Lower leg skin (tissue), 4 donors: ENCODE measurements at regions not wholly inside any gene's neighbourhood (a gene's known extent, or its start where the extent isn't known, plus 50 kb on each side); places are given as distances from the start of the nearest gene placed in this dataset.

ENCODE experiments used
- DNase-seq, 2 donors: peaks; one replicate each; pipeline ENCODE4 v3.0.0-alpha.2; 2019; ENCODE audit warnings: low spot score in 2 of 2
- H3K4me3 ChIP-seq: fragments of 200-600 bp; sonication (generic); 2 replicates; pipeline ENCODE4 v1.5.1; 2017; ENCODE audit warnings: mild to moderate bottlenecking, low read depth; ENCODE audit not compliant: poor library complexity, severe bottlenecking
- CTCF ChIP-seq, 3 donors: fragments of 450-650 bp; IDR thresholded peaks; one replicate each; pipeline ENCODE4 v1.5.1; 2016; ENCODE audit warnings: antibody characterized with exemption in 3 of 3, mild to moderate bottlenecking in 3 of 3, moderate library complexity in 2 of 3
- POLR2A ChIP-seq, 2 donors: fragments of 450-650 bp; IDR thresholded peaks; one replicate each; pipeline ENCODE4 v1.6.1; 2016 to 2017; ENCODE audit warnings: antibody characterized with exemption in 2 of 2, mild to moderate bottlenecking in 1 of 2, moderate library complexity in 1 of 2
- WGBS, 2 donors: methylation state at CpG; one replicate each; pipeline ENCODE4 v1.1.5; 2018; 5-methylcytosine and 5-hydroxymethylcytosine counted together
- intact Hi-C: fragments of 100-400 bp; cut with DNase I; formaldehyde crosslinking; loops from one replicate; pipeline ENCODE4 v1.15.0; 2023; ENCODE audit warnings: low total_unique reads

GRCh38 chr6:145531822-145532221, 203.5 kb downstream of the EPM2A start:
- no peak for DNase-seq
- TF ChIP-seq CTCF (IDR thresholded peaks at IDR 0.05) (no peak), POLR2A (IDR thresholded peaks at IDR 0.05) (no peak)
- WGBS, 2 donors = 55 to 57% methylated on average over 3 of the region's 3 CpGs
- H3K4me3 ChIP-seq = no peak overlapping the region
- intact Hi-C loops = no loop called here

- no peak overlapping the region for H3K4me3 ChIP-seq
- WGBS, 2 donors = 35 to 38% methylated on average over 4 of the region's 4 CpGs
- no peak for DNase-seq
- TF ChIP-seq CTCF (IDR thresholded peaks at IDR 0.05) = no peak
- TF ChIP-seq POLR2A (IDR thresholded peaks at IDR 0.05) = no peak
- intact Hi-C loops = no loop called here
These were observed 203.0 kb downstream of the EPM2A start for GRCh38 chr6:145532361-145532760.

- DNase-seq = no peak
- 61 to 73% methylated on average over 4 of the region's 4 CpGs for WGBS, 2 donors
- intact Hi-C loops = no loop called here
- TF ChIP-seq POLR2A (IDR thresholded peaks at IDR 0.05) = no peak
- no peak for TF ChIP-seq CTCF (IDR thresholded peaks at IDR 0.05)
- no peak overlapping the region for H3K4me3 ChIP-seq
These were observed 200.3 kb downstream of the EPM2A start for GRCh38 chr6:145534989-145535388.

GRCh38 chr6:145538989-145539388, 196.3 kb downstream of the EPM2A start:
- no peak for DNase-seq
- TF ChIP-seq CTCF (IDR thresholded peaks at IDR 0.05) = no peak
- no peak overlapping the region for H3K4me3 ChIP-seq
- 46 to 60% methylated on average over 1 of the region's 1 CpG for WGBS, 2 donors
- intact Hi-C loops = no loop called here

GRCh38 chr6:145539831-145540230, 195.5 kb downstream of the EPM2A start:
- intact Hi-C loops = no loop called here
- H3K4me3 ChIP-seq = no peak overlapping the region
- DNase-seq = no peak
- TF ChIP-seq CTCF (IDR thresholded peaks at IDR 0.05) (no peak), POLR2A (IDR thresholded peaks at IDR 0.05) (no peak)
- 58 to 59% methylated on average over 3 of the region's 3 CpGs for WGBS, 2 donors

GRCh38 chr6:145540741-145541140, 194.6 kb downstream of the EPM2A start:
- DNase-seq = no peak
- intact Hi-C loops = no loop called here
- no peak overlapping the region for H3K4me3 ChIP-seq
- TF ChIP-seq CTCF (IDR thresholded peaks at IDR 0.05) = no peak
- TF ChIP-seq POLR2A (IDR thresholded peaks at IDR 0.05) = no peak
- WGBS, 2 donors = 92 to 93% methylated on average over 2 of the region's 2 CpGs
